Activated T-helper 1 cell treated with anti-CD3 and anti-CD28 coated beads, Interleukin-12 subunit alpha, Interleukin-12 subunit beta, Interleukin-2, Interleukin-4 antibody, amounts not matched to agents 30 ng/mL and 10 ng/mL and 1 ng/mL, durations not matched to agents 14 hours and 24 hours and 36 hours (primary cell): ENCODE measurements at regions not wholly inside any gene's neighbourhood (a gene's known extent, or its start where the extent isn't known, plus 50 kb on each side); places are given as distances from the start of the nearest gene placed in this dataset.
A peak's percentile ranks its signal among the peaks of the same experiment; 100 is the strongest.
"Not testable (repeated sequence)": the region's sequence is repeated elsewhere in the genome, so short reads cannot be mapped to it uniquely, and the experiment has no call there.

Experiments used
- DNase-seq: peaks from one replicate; pipeline ENCODE4 v3.0.0; 2021; ENCODE audit warnings: low spot score
- H3K27ac Mint-ChIP-seq: one replicate; pipeline ENCODE4 v1.8.0; 2021; ENCODE audit warnings: mild to moderate bottlenecking, mixed read lengths
- H3K27me3 Mint-ChIP-seq: one replicate; pipeline ENCODE4 v1.8.0; 2022; ENCODE audit warnings: mild to moderate bottlenecking, moderate library complexity, mixed read lengths; ENCODE audit not compliant: insufficient read depth
- H3K36me3 Mint-ChIP-seq: one replicate; pipeline ENCODE4 v1.8.0; 2021; ENCODE audit warnings: low read depth, mixed read lengths
- H3K4me1 Mint-ChIP-seq: one replicate; pipeline ENCODE4 v1.8.0; 2021; ENCODE audit warnings: low read depth, mixed read lengths
- H3K4me3 Mint-ChIP-seq: one replicate; pipeline ENCODE4 v1.8.0; 2021; ENCODE audit warnings: mild to moderate bottlenecking, moderate library complexity, mixed read lengths
- H3K9me3 Mint-ChIP-seq: one replicate; pipeline ENCODE4 v1.8.0; 2021; ENCODE audit warnings: mixed read lengths
- intact Hi-C: fragments of 100-400 bp; cut with micrococcal nuclease; formaldehyde crosslinking; loops from one replicate; pipeline ENCODE4 v1.15.1; 2024

GRCh38 chr10:47160261-47160908 lies 139.6 kb upstream of the GDF10 start:
- no peaks in the 10 kb centered on the region for H3K36me3 Mint-ChIP-seq
- H3K9me3 Mint-ChIP-seq: peaks cover 9% of the 10 kb centered on the region
- H3K27ac Mint-ChIP-seq: no peak overlapping the region
- intact Hi-C loops: no loop called here
- DNase-seq: no peak
- no peak overlapping the region for H3K4me3 Mint-ChIP-seq
- peaks cover 9% of the 10 kb centered on the region for H3K4me1 Mint-ChIP-seq
- H3K27me3 Mint-ChIP-seq: peaks cover 2% of the 10 kb centered on the region

DNA sequence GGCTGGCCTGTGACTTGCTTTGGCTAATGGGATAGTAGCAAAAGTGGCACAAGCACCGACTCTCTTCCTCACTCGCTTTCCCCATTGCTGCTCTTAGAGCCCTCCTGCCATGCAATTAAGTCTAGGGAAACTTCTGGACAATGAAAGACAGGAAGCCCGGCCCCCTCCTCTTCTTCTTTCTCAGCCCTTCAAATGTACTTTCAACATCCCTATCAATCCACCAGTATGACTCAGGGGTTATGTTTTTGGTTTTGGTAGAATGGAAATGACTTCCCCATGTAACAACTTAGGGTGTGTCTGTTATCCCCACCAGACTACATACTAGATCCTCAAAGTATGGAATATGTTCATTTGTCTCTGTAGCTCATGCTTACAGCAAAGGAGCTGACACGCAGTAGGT lies 139.0 kb upstream of the GDF10 start:
- H3K27me3 Mint-ChIP-seq: peaks cover 2% of the 10 kb centered on the region
- no peak for DNase-seq
- no peak overlapping the region for H3K27ac Mint-ChIP-seq
- H3K9me3 Mint-ChIP-seq: peaks cover 3% of the 10 kb centered on the region
- H3K36me3 Mint-ChIP-seq: no peaks in the 10 kb centered on the region
- H3K4me3 Mint-ChIP-seq: no peak overlapping the region
- intact Hi-C loops: no loop called here
- peaks cover 15% of the 10 kb centered on the region for H3K4me1 Mint-ChIP-seq

GRCh38 chr10:47161465-47161864 lies 138.5 kb upstream of the GDF10 start:
- Mint-ChIP-seq H3K36me3 (no peaks in the 10 kb centered on the region), H3K27me3 (peaks cover 2% of the 10 kb centered on the region), H3K4me1 (peaks cover 19% of the 10 kb centered on the region), H3K27ac (no peak overlapping the region), H3K4me3 (no peak overlapping the region), H3K9me3 (peaks cover under 1% of the 10 kb centered on the region)
- intact Hi-C loops: no loop called here
- DNase-seq: no peak

DNA sequence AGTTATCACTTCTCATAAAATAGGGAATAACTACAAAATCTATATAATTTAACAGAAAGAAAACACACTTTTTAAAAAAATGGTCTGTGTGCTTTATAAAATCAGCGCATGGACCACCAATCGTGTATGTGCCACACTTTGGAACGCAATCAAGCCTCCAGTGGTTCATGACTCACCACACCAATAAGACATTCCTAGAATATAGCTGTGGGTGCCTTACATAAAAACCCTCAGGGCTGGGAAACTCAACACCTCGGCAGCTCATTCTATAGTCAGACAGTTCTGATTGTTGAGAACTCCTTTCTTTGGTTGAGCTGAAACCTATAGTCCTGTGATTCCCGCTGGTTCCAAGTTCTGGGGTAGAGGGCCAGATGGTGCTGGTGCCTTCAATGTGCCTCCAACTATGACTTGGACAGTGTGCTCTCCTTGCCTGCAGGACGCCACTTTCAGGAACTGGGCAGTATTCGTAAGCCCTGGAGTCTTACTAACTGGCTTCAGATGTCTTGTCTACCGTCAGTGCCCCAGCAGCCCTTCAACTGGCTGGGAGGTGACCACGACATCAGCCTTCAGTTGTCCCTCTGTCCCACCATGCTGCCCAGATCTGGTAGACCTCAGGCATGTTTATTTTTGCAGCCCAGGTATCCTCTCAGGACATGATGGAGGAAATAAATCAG lies 135.7 kb upstream of the GDF10 start:
- no peak for DNase-seq
- H3K27ac Mint-ChIP-seq: no peak overlapping the region
- peaks cover 19% of the 10 kb centered on the region for H3K4me1 Mint-ChIP-seq
- H3K36me3 Mint-ChIP-seq: no peaks in the 10 kb centered on the region
- no peak overlapping the region for H3K4me3 Mint-ChIP-seq
- intact Hi-C loops: no loop called here
- H3K27me3 Mint-ChIP-seq: peaks cover 2% of the 10 kb centered on the region
- H3K9me3 Mint-ChIP-seq: no peaks in the 10 kb centered on the region

DNA sequence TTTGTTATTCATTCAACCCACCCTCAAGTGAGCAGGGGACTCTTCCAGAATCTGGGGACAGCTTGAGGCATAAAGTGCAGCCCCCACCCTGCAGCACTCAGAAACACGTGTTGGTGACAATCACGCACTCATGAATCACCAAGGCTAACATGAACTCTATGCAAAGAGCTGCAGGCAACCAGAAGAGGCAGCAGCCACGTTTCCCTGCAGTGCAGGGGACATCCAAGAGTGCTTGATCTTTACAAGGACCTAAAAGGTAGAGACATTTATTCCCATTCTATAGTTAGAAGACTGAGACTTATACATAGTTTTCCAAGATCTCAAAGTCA lies 135.2 kb upstream of the GDF10 start:
- no peaks in the 10 kb centered on the region for H3K36me3 Mint-ChIP-seq
- DNase-seq: no peak
- intact Hi-C loops: no loop called here
- no peak overlapping the region for H3K4me3 Mint-ChIP-seq
- no peaks in the 10 kb centered on the region for H3K9me3 Mint-ChIP-seq
- peaks cover 19% of the 10 kb centered on the region for H3K4me1 Mint-ChIP-seq
- peaks cover 2% of the 10 kb centered on the region for H3K27me3 Mint-ChIP-seq
- no peak overlapping the region for H3K27ac Mint-ChIP-seq

- no peak for DNase-seq
Observed at GRCh38 chr10:47165168-47165710, 134.8 kb upstream of the GDF10 start.

DNA sequence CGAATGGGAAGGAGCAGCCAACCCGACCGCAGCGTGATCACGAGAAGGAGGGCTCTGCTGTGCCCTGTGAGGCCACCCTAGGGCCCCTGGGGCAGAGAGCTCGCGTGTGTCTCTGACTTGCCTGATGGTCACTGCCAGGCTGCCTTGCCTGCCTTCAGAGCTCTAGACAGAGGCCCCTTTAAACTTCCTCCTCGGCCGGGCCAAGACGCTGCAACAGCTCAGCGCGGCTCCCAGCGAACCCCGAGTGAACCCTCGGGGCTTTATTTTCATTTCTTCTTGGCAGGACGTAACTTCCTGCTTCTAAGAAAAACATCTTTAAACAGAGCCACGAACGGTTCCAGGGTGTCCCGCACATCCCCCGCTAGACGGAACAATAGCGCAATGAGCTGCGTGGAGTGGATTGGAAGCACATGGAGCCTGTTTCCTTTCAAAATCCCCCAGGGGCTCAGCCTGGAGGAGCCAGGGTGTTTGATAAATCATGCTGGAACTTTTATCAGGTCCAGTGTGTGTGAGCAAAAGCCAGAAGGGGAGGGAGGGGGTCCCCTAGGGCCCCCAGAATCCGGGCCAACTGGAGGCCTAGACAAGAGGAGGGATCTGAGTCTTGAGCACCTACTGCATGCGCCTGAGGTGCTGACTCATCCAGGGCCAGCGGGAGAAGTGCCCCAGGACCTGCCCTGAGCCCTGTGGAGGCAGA lies 134.1 kb upstream of the GDF10 start:
- Mint-ChIP-seq H3K4me3 (peak overlapping the region; percentile 66), H3K27ac (peak overlapping the region; percentile 75), H3K9me3 (no peaks in the 10 kb centered on the region), H3K36me3 (no peaks in the 10 kb centered on the region), H3K4me1 (peaks cover 19% of the 10 kb centered on the region), H3K27me3 (peaks cover 2% of the 10 kb centered on the region)
- intact Hi-C loops: no loop called here
- DNase-seq: no peak

More at GRCh38 chr10:47165168-47165710, 134.8 kb upstream of the GDF10 start:
- intact Hi-C loops: no loop called here
- peak overlapping the region; percentile 50 for H3K27ac Mint-ChIP-seq
- H3K4me3 Mint-ChIP-seq: peak overlapping the region; percentile 66
- H3K27me3 Mint-ChIP-seq: peaks cover 2% of the 10 kb centered on the region
- H3K36me3 Mint-ChIP-seq: no peaks in the 10 kb centered on the region
- no peaks in the 10 kb centered on the region for H3K9me3 Mint-ChIP-seq
- peaks cover 19% of the 10 kb centered on the region for H3K4me1 Mint-ChIP-seq

- Mint-ChIP-seq H3K36me3 (no peaks in the 10 kb centered on the region), H3K9me3 (no peaks in the 10 kb centered on the region), H3K4me3 (no peak overlapping the region), H3K4me1 (peaks cover 19% of the 10 kb centered on the region), H3K27me3 (peaks cover 2% of the 10 kb centered on the region), H3K27ac (no peak overlapping the region)
- intact Hi-C loops: no loop called here
- no peak for DNase-seq
Observed at GRCh38 chr10:47166405-47166777, 133.6 kb upstream of the GDF10 start.

DNA sequence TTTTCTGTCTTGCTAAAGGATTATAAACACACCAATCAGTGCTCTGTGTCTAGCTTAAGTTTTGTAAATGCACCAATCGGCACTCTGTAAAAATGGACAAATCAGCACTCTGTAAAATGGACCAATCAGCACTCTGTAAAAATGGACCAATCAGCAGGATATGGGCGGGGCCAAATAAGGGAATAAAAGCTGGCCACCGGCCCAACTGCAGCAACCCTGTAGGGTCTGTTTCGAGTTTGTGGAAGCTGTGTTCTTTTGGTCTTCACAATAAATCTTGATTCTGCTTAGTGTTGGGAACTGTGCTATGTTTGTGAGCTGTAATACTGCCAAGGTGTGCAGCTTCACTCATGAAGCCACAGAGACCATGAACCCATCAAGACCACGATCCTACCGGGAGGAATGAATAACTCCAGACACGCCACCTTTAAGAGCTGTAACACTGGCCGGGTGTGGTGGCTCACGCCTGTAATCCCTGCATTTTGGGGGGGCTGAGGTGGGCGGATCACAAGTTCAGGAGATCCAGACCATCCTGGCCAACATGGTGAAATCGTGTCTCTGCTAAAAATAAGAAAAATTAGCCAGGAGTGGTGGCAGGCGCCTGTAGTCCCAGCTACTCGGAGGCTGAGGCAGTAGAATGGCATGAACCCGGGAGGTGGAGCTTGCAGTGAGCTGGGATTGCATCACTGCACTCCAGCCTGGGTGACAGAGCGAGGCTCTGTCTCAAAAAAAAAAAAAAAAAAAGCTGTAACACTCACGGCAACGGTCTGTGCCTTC lies 133.0 kb upstream of the GDF10 start:
- intact Hi-C loops: not testable (repeated sequence)

DNA sequence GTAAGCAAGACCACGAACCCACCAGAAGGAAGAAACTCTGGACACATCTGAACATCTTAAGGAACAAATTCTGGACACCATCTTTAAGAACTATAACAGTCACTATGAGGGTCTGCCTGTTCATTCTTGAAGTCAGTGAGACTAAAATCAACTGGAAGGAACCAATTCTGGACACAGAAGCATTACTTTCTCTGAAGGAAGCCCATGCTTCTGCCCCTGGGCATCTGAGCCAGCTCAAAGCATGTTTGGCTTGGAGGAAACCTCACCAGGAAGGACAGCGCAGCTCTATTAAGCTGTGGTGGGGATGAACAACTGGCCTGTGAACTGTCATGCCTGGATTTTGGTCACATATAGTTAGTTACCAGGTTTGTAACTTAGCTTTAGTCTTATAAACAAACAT lies 132.4 kb upstream of the GDF10 start:
- Mint-ChIP-seq H3K9me3 (no peaks in the 10 kb centered on the region), H3K27me3 (peaks cover 2% of the 10 kb centered on the region), H3K4me1 (peaks cover 19% of the 10 kb centered on the region), H3K36me3 (no peaks in the 10 kb centered on the region), H3K4me3 (no peak overlapping the region), H3K27ac (no peak overlapping the region)
- no peak for DNase-seq
- intact Hi-C loops: no loop called here

More for the DNA sequence above, 133.0 kb upstream of the GDF10 start:
- H3K4me3 Mint-ChIP-seq, DNase-seq, H3K36me3 Mint-ChIP-seq, H3K9me3 Mint-ChIP-seq, H3K27me3 Mint-ChIP-seq, H3K27ac Mint-ChIP-seq: not testable (repeated sequence)
- H3K4me1 Mint-ChIP-seq: peaks cover 19% of the 10 kb centered on the region

DNA sequence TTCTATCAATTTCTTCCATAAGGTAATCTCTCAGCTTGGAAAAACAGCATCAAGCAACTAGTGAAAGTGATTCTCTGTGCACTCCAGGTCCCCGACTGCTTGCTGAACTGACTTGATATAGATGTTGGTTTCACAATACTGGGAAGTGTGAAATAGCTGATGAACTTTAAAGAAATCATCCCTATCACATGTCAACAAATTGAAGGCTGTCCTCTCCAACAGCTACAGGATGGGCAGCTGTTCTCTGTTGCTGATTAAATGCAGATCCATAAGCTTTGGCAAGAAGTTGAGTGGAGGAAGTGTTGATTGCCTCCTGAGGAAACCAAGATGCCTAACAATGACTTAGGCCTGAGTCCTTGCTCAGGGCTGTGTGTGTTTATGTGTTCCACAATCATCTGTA lies 130.4 kb upstream of the GDF10 start:
- Mint-ChIP-seq H3K36me3 (no peaks in the 10 kb centered on the region), H3K4me3 (no peak overlapping the region), H3K27me3 (no peaks in the 10 kb centered on the region), H3K9me3 (no peaks in the 10 kb centered on the region), H3K4me1 (peaks cover 18% of the 10 kb centered on the region), H3K27ac (no peak overlapping the region)
- DNase-seq: no peak
- intact Hi-C loops: no loop called here

DNA sequence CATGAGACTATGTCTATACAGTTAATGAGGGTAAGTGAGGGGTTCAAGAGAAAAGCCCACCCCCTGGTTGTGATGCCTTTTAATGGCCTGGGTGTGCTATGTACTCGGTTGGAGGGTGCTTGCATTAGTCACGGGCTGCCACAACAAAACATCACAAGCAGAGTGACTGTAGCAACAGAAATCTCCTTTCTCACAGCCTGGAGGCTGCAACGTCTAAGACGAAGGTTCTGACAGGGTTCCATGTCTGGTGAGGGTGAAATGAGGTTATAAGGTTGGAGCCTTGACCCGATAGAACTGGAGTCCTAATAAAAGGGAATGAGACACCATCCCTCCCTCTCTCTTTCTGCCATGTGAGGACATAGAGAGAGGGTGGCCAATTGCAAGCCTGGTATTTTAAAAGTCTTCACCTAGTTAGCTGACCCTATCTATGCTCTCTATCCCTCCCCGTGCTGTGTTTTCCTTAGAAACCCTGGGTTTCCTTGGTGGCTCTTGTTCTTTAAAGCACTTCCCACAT lies 126.0 kb upstream of the GDF10 start:
- no peaks in the 10 kb centered on the region for H3K4me1 Mint-ChIP-seq
- intact Hi-C loops: no loop called here
- no peak overlapping the region for H3K4me3 Mint-ChIP-seq
- H3K36me3 Mint-ChIP-seq: no peaks in the 10 kb centered on the region
- H3K27me3 Mint-ChIP-seq: no peaks in the 10 kb centered on the region
- DNase-seq: no peak
- no peak overlapping the region for H3K27ac Mint-ChIP-seq
- H3K9me3 Mint-ChIP-seq: no peaks in the 10 kb centered on the region
